Neural progenitor cell (in vitro differentiated cells): ENCODE measurements at regions not wholly inside any gene's neighbourhood (a gene's known extent, or its start where the extent isn't known, plus 50 kb on each side); places are given as distances from the start of the nearest gene placed in this dataset.

Experiments used
- CTCF ChIP-seq: fragments of 200-600 bp; sonication (generic); IDR thresholded peaks from 2 replicates; pipeline ENCODE4 v1.5.1; 2017; ENCODE audit warnings: antibody characterized with exemption, mild to moderate bottlenecking
- EZH2 ChIP-seq: fragments of 200-600 bp; sonication (generic); IDR thresholded peaks from 2 replicates; pipeline ENCODE4 v1.6.1; 2017; ENCODE audit warnings: antibody characterized with exemption, mild to moderate bottlenecking, moderate library complexity
- EZH2phosphoT487 ChIP-seq: fragments of 200-600 bp; sonication (generic); IDR thresholded peaks from 2 replicates; pipeline ENCODE4 v1.6.1; 2017; ENCODE audit warnings: antibody characterized with exemption

GRCh38 chr4:170697845-170698244, 608.1 kb upstream of the AADAT start:
- TF ChIP-seq CTCF (no peak), EZH2phosphoT487 (no peak), EZH2 (no peak)
